ENCODE measurements at regions not wholly inside any gene's neighbourhood (a gene's known extent, or its start where the extent isn't known, plus 50 kb on each side); places are given as distances from the start of the nearest gene placed in this dataset.

DNA sequence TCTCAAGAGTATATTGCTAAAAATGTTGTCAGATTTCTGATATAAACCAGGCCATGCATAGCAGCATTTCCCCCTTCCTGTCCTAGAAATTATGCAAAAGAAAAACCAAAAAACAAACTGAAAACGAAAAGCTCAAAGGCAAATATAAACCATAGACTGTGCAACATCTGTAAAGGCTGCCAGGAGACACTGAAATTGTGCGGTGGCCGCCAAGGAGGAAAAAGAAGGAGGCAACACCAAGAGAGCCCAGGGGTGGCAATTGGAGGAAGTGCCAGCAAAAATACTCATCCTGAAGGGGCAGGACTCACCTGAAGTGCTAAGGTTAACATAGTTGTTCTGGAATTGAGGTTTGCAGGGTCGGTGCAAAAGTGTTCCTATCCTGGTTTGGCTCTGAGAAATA, 92.0 kb downstream of the RWDD3 start:
- Histone ChIP-seq H3K9me2 (no peaks in the 10 kb centered on the region), H3K4me1 (ENCODE audit: control insufficient read depth in 1 of 2, insufficient read depth in 2 of 2, low read depth in 1 of 2, low read length in 1 of 2) (peaks cover 0 to 21% of the 10 kb centered on the region in 2 experiments; a peak in 2 of 4 replicates), H2AFZ (ENCODE audit: low read depth) (no peak overlapping the region), H3K9ac (no peak overlapping the region), H3K9me3 (no peaks in the 10 kb centered on the region), H3K79me2 (ENCODE audit: insufficient read depth) (no peaks in the 10 kb centered on the region), H3K27me3 (ENCODE audit: insufficient read depth) (no peaks in the 10 kb centered on the region), H4K20me1 (ENCODE audit: insufficient read depth) (no peaks in the 10 kb centered on the region), H3K4me3 (ENCODE audit: low read depth in 2 of 2, low read length in 1 of 2) (no peak overlapping the region), H3K4me2 (no peak overlapping the region), H3K36me3 (replicated peaks in 1 of 2; ENCODE audit: control insufficient read depth in 1 of 2, insufficient read depth in 2 of 2, low read length in 1 of 2) (no peaks in the 10 kb centered on the region), H3K27ac (ENCODE audit: low read depth in 2 of 2, low read length in 1 of 2) (peak overlapping the region in 1 of 2 experiments; percentile 95; a peak in 2 of 4 replicates), H3F3A (replicated peaks; ENCODE audit: insufficient read depth) (no peaks in the 10 kb centered on the region)
- ChIA-PET POLR2A (interaction anchor here (1.0 to 1.4 kb wide), 2 partner anchors 23 to 278 kb away, joined by 3 to 7 read pairs; no protein-coding TSS in a partner anchor), CTCF (interaction anchor here (0.9 to 2.0 kb wide), 4 partner anchors 17 to 56 kb away, joined by 3 to 6 read pairs (median 3); no protein-coding TSS in a partner anchor)
- TF ChIP-seq MAX (IDR thresholded peaks at IDR 0.05; ENCODE audit: low read depth) (no peak), YY1 (IDR thresholded peaks at IDR 0.05; ENCODE audit: low read depth) (no peak), MXI1 (IDR thresholded peaks at IDR 0.05; ENCODE audit: low read depth, low read length) (no peak), POLR2AphosphoS5 (IDR thresholded peaks at IDR 0.05; ENCODE audit: low read depth, low read length) (no peak), TCF12 (IDR thresholded peaks at IDR 0.05) (no peak), CTCF (IDR thresholded peaks at IDR 0.05) (no peak), SMC3 (IDR thresholded peaks at IDR 0.05; ENCODE audit: low read depth, low read length) (no peak)
- TF ChIP-seq, protein P1, sequence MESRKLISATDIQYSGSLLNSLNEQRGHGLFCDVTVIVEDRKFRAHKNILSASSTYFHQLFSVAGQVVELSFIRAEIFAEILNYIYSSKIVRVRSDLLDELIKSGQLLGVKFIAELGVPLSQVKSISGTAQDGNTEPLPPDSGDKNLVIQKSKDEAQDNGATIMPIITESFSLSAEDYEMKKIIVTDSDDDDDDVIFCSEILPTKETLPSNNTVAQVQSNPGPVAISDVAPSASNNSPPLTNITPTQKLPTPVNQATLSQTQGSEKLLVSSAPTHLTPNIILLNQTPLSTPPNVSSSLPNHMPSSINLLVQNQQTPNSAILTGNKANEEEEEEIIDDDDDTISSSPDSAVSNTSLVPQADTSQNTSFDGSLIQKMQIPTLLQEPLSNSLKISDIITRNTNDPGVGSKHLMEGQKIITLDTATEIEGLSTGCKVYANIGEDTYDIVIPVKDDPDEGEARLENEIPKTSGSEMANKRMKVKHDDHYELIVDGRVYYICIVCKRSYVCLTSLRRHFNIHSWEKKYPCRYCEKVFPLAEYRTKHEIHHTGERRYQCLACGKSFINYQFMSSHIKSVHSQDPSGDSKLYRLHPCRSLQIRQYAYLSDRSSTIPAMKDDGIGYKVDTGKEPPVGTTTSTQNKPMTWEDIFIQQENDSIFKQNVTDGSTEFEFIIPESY (IDR thresholded peaks at IDR 0.05; ENCODE audit: borderline replicate concordance, low read depth) = no peak
- TF ChIP-seq, protein P2, sequence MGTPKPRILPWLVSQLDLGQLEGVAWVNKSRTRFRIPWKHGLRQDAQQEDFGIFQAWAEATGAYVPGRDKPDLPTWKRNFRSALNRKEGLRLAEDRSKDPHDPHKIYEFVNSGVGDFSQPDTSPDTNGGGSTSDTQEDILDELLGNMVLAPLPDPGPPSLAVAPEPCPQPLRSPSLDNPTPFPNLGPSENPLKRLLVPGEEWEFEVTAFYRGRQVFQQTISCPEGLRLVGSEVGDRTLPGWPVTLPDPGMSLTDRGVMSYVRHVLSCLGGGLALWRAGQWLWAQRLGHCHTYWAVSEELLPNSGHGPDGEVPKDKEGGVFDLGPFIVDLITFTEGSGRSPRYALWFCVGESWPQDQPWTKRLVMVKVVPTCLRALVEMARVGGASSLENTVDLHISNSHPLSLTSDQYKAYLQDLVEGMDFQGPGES (IDR thresholded peaks at IDR 0.05; ENCODE audit: low read depth, low read length) = no peak
- TF ChIP-seq, protein P3, sequence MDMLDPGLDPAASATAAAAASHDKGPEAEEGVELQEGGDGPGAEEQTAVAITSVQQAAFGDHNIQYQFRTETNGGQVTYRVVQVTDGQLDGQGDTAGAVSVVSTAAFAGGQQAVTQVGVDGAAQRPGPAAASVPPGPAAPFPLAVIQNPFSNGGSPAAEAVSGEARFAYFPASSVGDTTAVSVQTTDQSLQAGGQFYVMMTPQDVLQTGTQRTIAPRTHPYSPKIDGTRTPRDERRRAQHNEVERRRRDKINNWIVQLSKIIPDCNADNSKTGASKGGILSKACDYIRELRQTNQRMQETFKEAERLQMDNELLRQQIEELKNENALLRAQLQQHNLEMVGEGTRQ (IDR thresholded peaks at IDR 0.05; ENCODE audit: borderline replicate concordance, low read depth, low read length) = no peak
- WGBS (ENCODE audit: low lambda C conversion rate) = 41% methylated on average over 4 of the region's 4 CpGs
- DNase-seq = no peak

- H3K27ac ChIP-seq (ENCODE audit: low read depth in 2 of 2, low read length in 1 of 2) = no peak overlapping the region; a peak in 1 of 4 replicates
- no peaks in the 10 kb centered on the region for H3K9me2 ChIP-seq
- POLR2A ChIA-PET = no interaction called here
- H3F3A ChIP-seq (replicated peaks; ENCODE audit: insufficient read depth) = no peaks in the 10 kb centered on the region
- H4K20me1 ChIP-seq (ENCODE audit: insufficient read depth) = no peaks in the 10 kb centered on the region
- TF ChIP-seq FOXM1 (IDR thresholded peaks at IDR 0.05; ENCODE audit: low read depth) (no peak), JUND (IDR thresholded peaks at IDR 0.05) (no peak), RXRA (IDR thresholded peaks at IDR 0.05; ENCODE audit: borderline replicate concordance, low read depth) (no peak), MEF2A (IDR thresholded peaks at IDR 0.05; ENCODE audit: borderline replicate concordance, low read depth) (no peak)
- WGBS (ENCODE audit: low lambda C conversion rate) = 14% methylated on average over 1 of the region's 1 CpG
- no peaks in the 10 kb centered on the region for H3K27me3 ChIP-seq (ENCODE audit: insufficient read depth)
- H3K9ac ChIP-seq = no peak overlapping the region
- H3K4me1 ChIP-seq (ENCODE audit: control insufficient read depth in 1 of 2, insufficient read depth in 2 of 2, low read depth in 1 of 2, low read length in 1 of 2) = no peaks in the 10 kb centered on the region
- CTCF ChIA-PET = interaction anchor here (0.6 kb wide), 1 partner anchor 559 kb away, joined by 3 read pairs; no protein-coding TSS in a partner anchor
- H3K79me2 ChIP-seq (ENCODE audit: insufficient read depth) = no peaks in the 10 kb centered on the region
- no peak for DNase-seq
- no peaks in the 10 kb centered on the region for H3K9me3 ChIP-seq
- no peaks in the 10 kb centered on the region for H3K36me3 ChIP-seq (replicated peaks in 1 of 2; ENCODE audit: control insufficient read depth in 1 of 2, insufficient read depth in 2 of 2, low read length in 1 of 2)
- no peak overlapping the region for H3K4me2 ChIP-seq
- H3K4me3 ChIP-seq (ENCODE audit: low read depth in 2 of 2, low read length in 1 of 2) = no peak overlapping the region
- no peak overlapping the region for H2AFZ ChIP-seq (ENCODE audit: low read depth)
Measured at GRCh38 chr1:95332754-95333153, 98.7 kb downstream of the RWDD3 start.

Measured in SK-N-SH (cell line).